ENCODE measurements at regions not wholly inside any gene's neighbourhood (a gene's known extent, or its start where the extent isn't known, plus 50 kb on each side); places are given as distances from the start of the nearest gene placed in this dataset. TPM values are rescaled to one million over a fixed set of nuclear protein-coding genes. Genes with fewer than 3 reads are reported as not detected.

DNA sequence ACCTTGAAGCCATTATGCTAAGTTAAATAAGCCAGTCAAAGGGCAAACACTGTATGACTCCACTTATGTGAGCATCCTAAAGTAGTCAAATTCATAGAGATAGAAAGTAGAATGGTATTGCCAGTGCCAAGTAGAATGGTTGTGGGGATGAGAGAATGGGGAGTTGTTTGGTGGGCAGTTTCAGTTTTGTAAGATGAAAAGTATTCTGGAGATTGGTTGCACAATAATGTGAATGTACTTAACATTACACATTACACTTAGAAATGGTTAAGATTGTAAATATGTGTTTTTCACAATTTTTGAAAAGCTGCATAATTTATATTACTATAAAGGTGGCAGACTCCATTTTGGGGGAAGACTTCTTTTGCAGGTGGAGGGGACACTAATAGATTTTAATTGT lies 51.3 kb upstream of the CARMIL1 start:
- in situ Hi-C loops (cut with MboI; ENCODE audit: low sequenced_read_pairs) (loop anchor here (10.0 kb wide), 1 partner anchor 327 kb away; no protein-coding TSS in a partner anchor), dilution Hi-C loops (cut with HindIII; ENCODE audit: low sequenced_read_pairs, unreplicated experiment) (no loop called here), intact Hi-C loops (cut with micrococcal nuclease) (no loop called here)
- no peak overlapping the region for H4K91ac ChIP-seq (ENCODE audit: insufficient read depth, low read depth, low read length)
- DNase-seq = no peak
- no peak overlapping the region for H3K27ac ChIP-seq (ENCODE audit: insufficient read depth, low read length)
- no peaks in the 10 kb centered on the region for H3K36me3 ChIP-seq (ENCODE audit: control insufficient read depth, insufficient read depth, low read length)
- H3K23ac ChIP-seq (ENCODE audit: low read depth, low read length) = no peak overlapping the region
- H2AFZ ChIP-seq (replicated peaks; ENCODE audit: low read length, poor library complexity) = no peak overlapping the region
- ChIA-PET CTCF (no interaction called here), POLR2A (ENCODE audit: unreplicated experiment) (no interaction called here)
- H2BK20ac ChIP-seq (ENCODE audit: low read depth, low read length) = no peak overlapping the region
- TF ChIP-seq FOS (IDR thresholded peaks at IDR 0.05; ENCODE audit: low read depth, low read length) (no peak), CEBPB (IDR thresholded peaks at IDR 0.05; ENCODE audit: low read depth, low read length) (peak; percentile 63), MAFK (IDR thresholded peaks at IDR 0.05; ENCODE audit: low read depth, low read length) (no peak)
- TF ChIP-seq, protein P1, sequence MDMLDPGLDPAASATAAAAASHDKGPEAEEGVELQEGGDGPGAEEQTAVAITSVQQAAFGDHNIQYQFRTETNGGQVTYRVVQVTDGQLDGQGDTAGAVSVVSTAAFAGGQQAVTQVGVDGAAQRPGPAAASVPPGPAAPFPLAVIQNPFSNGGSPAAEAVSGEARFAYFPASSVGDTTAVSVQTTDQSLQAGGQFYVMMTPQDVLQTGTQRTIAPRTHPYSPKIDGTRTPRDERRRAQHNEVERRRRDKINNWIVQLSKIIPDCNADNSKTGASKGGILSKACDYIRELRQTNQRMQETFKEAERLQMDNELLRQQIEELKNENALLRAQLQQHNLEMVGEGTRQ (IDR thresholded peaks at IDR 0.05; ENCODE audit: low read depth, low read length) = no peak
- TF ChIP-seq, protein P2, sequence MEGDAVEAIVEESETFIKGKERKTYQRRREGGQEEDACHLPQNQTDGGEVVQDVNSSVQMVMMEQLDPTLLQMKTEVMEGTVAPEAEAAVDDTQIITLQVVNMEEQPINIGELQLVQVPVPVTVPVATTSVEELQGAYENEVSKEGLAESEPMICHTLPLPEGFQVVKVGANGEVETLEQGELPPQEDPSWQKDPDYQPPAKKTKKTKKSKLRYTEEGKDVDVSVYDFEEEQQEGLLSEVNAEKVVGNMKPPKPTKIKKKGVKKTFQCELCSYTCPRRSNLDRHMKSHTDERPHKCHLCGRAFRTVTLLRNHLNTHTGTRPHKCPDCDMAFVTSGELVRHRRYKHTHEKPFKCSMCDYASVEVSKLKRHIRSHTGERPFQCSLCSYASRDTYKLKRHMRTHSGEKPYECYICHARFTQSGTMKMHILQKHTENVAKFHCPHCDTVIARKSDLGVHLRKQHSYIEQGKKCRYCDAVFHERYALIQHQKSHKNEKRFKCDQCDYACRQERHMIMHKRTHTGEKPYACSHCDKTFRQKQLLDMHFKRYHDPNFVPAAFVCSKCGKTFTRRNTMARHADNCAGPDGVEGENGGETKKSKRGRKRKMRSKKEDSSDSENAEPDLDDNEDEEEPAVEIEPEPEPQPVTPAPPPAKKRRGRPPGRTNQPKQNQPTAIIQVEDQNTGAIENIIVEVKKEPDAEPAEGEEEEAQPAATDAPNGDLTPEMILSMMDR (conservative IDR thresholded peaks at IDR 0.05; ENCODE audit: low read depth, low read length) = no peak
- no peaks in the 10 kb centered on the region for H3K9me3 ChIP-seq (ENCODE audit: control insufficient read depth, insufficient read depth, low read length)
- H3K79me1 ChIP-seq (ENCODE audit: low read depth in 1 of 2, low read length in 2 of 2) = no peaks in the 10 kb centered on the region
- H3K4me2 ChIP-seq (ENCODE audit: low read depth, low read length) = no peak overlapping the region
- no peak overlapping the region for H2BK120ac ChIP-seq (ENCODE audit: low read depth, low read length)
- ATAC-seq (ENCODE audit: low read depth) = no peak
- H3K14ac ChIP-seq (replicated peaks; ENCODE audit: low read depth, low read length) = no peak overlapping the region
- H4K5ac ChIP-seq (ENCODE audit: low read depth, low read length) = no peak overlapping the region
- no peak overlapping the region for H3K4ac ChIP-seq (ENCODE audit: low read depth, low read length)
- H3K4me1 ChIP-seq (ENCODE audit: control insufficient read depth, insufficient read depth, low read length) = peaks cover 3% of the 10 kb centered on the region
- H2BK15ac ChIP-seq (ENCODE audit: low read depth, low read length) = no peak overlapping the region
- no peak overlapping the region for H3K4me3 ChIP-seq (ENCODE audit: insufficient read depth, low read depth, low read length)
- H2AK5ac ChIP-seq (ENCODE audit: low read depth, low read length) = no peak overlapping the region
- no peak overlapping the region for H3K9ac ChIP-seq (ENCODE audit: low read depth, low read length)
- H4K20me1 ChIP-seq (ENCODE audit: insufficient read depth, low read length) = no peaks in the 10 kb centered on the region
- no peak overlapping the region for H4K8ac ChIP-seq (ENCODE audit: low read depth in 2 of 2, low read length in 2 of 2)
- no TSS peak for BruUV-seq (replicated peaks)
- no peak overlapping the region for H3K56ac ChIP-seq (ENCODE audit: extremely low read depth, insufficient read depth, low read length)
- no peak overlapping the region for H2BK5ac ChIP-seq (ENCODE audit: low read depth, low read length, poor library complexity, severe bottlenecking)
- H3K9me1 ChIP-seq (ENCODE audit: insufficient read depth, low read length) = peaks cover 7% of the 10 kb centered on the region
- H3K18ac ChIP-seq (ENCODE audit: low read depth, low read length) = no peak overlapping the region
- H2AK9ac ChIP-seq (replicated peaks; ENCODE audit: low read depth, low read length, poor library complexity) = no peak overlapping the region
- no peaks in the 10 kb centered on the region for H3K27me3 ChIP-seq (ENCODE audit: control insufficient read depth, insufficient read depth, low read length)

Small RNA genes lying in the stretch of these regions (microRNA-seq; reads per million reads assigned to microRNA genes)
- gene RN7SL334P (ENCODE audit: insufficient read depth, insufficient read length) = not detected

Small RNA genes lying in the stretch of these regions (small RNA-seq; reads per million reads assigned to genes)
- gene RN7SL334P = 0 reads per million in 5 experiments

All from IMR-90 (cell line).